ENCODE measurements at regions not wholly inside any gene's neighbourhood (a gene's known extent, or its start where the extent isn't known, plus 50 kb on each side); places are given as distances from the start of the nearest gene placed in this dataset.

GRCh38 chrX:143435916-143436315 lies 81.4 kb downstream of the SPANXN3 start:
- TF ChIP-seq POLR2AphosphoS5 (IDR thresholded peaks at IDR 0.05; ENCODE audit: borderline replicate concordance, low read depth, low read length) (no peak), EZH2 (IDR thresholded peaks at IDR 0.05) (no peak), FOXP2 (optimal IDR thresholded peaks at IDR 0.05; ENCODE audit: control extremely low read depth, extremely low read length, insufficient read depth) (no peak)
